PC-9 (cell line): ENCODE measurements at regions not wholly inside any gene's neighbourhood (a gene's known extent, or its start where the extent isn't known, plus 50 kb on each side); places are given as distances from the start of the nearest gene placed in this dataset.

ENCODE experiments used
- EZH2 ChIP-seq: fragments of 200-600 bp; sonication (generic); IDR thresholded peaks from 2 replicates; pipeline ENCODE4 v1.8.0; 2017; ENCODE audit warnings: antibody characterized with exemption, low read depth
- TF ChIP-seq, protein P1 (sequence below): fragments of 200-600 bp; sonication (generic); conservative IDR thresholded peaks from 2 replicates; pipeline ENCODE4 v1.6.1; 2017; ENCODE audit warnings: mixed run types, antibody characterized with exemption, mild to moderate bottlenecking, moderate library complexity

- TF ChIP-seq, protein P1, sequence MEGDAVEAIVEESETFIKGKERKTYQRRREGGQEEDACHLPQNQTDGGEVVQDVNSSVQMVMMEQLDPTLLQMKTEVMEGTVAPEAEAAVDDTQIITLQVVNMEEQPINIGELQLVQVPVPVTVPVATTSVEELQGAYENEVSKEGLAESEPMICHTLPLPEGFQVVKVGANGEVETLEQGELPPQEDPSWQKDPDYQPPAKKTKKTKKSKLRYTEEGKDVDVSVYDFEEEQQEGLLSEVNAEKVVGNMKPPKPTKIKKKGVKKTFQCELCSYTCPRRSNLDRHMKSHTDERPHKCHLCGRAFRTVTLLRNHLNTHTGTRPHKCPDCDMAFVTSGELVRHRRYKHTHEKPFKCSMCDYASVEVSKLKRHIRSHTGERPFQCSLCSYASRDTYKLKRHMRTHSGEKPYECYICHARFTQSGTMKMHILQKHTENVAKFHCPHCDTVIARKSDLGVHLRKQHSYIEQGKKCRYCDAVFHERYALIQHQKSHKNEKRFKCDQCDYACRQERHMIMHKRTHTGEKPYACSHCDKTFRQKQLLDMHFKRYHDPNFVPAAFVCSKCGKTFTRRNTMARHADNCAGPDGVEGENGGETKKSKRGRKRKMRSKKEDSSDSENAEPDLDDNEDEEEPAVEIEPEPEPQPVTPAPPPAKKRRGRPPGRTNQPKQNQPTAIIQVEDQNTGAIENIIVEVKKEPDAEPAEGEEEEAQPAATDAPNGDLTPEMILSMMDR: no peak
- no peak for TF ChIP-seq EZH2
Observed at GRCh38 chr13:80858131-80858530, 517.2 kb upstream of the SPRY2 start.
